ENCODE measurements at regions not wholly inside any gene's neighbourhood (a gene's known extent, or its start where the extent isn't known, plus 50 kb on each side); places are given as distances from the start of the nearest gene placed in this dataset.
"Not testable (repeated sequence)": the region's sequence is repeated elsewhere in the genome, so short reads cannot be mapped to it uniquely, and the experiment has no call there.

- DNase-seq (ENCODE audit: low read depth in 2 of 2) = no peak
These were observed 533.1 kb downstream of the AGTPBP1 start for GRCh38 chr9:85208666-85209065.

GRCh38 chr9:85204176-85204575 is 534.6 kb downstream of the NTRK2 start:
- DNase-seq (ENCODE audit: low read depth in 2 of 2) = no peak

GRCh38 chr9:85202596-85202995 is 533.1 kb downstream of the NTRK2 start:
- no peak for DNase-seq (ENCODE audit: low read depth in 2 of 2)

- no peak for DNase-seq (ENCODE audit: low read depth in 2 of 2)
These were observed 531.3 kb downstream of the NTRK2 start for GRCh38 chr9:85200726-85201404.

GRCh38 chr9:85199866-85200495 is 530.5 kb downstream of the NTRK2 start:
- DNase-seq (ENCODE audit: low read depth in 2 of 2) = no peak

GRCh38 chr9:85192750-85193149 is 523.2 kb downstream of the NTRK2 start:
- no peak for DNase-seq (ENCODE audit: low read depth in 2 of 2)

GRCh38 chr9:85186218-85186585 is 516.7 kb downstream of the NTRK2 start:
- no peak for DNase-seq (ENCODE audit: low read depth in 2 of 2)

- no peak for DNase-seq (ENCODE audit: low read depth in 2 of 2)
These were observed 516.1 kb downstream of the NTRK2 start for GRCh38 chr9:85185486-85186217.

- no peak for DNase-seq (ENCODE audit: low read depth in 2 of 2)
These were observed 512.9 kb downstream of the NTRK2 start for GRCh38 chr9:85182383-85182782.

GRCh38 chr9:85178474-85178873 is 508.9 kb downstream of the NTRK2 start:
- no peak for DNase-seq (ENCODE audit: low read depth in 2 of 2)

GRCh38 chr9:85173967-85174366 is 504.4 kb downstream of the NTRK2 start:
- DNase-seq (ENCODE audit: low read depth in 2 of 2) = no peak

- no peak for DNase-seq (ENCODE audit: low read depth in 2 of 2)
These were observed 502.8 kb downstream of the NTRK2 start for GRCh38 chr9:85172001-85172978.

- DNase-seq (ENCODE audit: low read depth in 2 of 2) = no peak
These were observed 501.6 kb downstream of the NTRK2 start for GRCh38 chr9:85171163-85171562.

GRCh38 chr9:85168412-85168811 is 498.9 kb downstream of the NTRK2 start:
- no peak for DNase-seq (ENCODE audit: low read depth in 2 of 2)

GRCh38 chr9:85167146-85167545 is 497.6 kb downstream of the NTRK2 start:
- DNase-seq (ENCODE audit: low read depth in 2 of 2) = no peak

- DNase-seq (ENCODE audit: low read depth in 2 of 2) = no peak
These were observed 494.3 kb downstream of the NTRK2 start for GRCh38 chr9:85163825-85164224.

- no peak for DNase-seq (ENCODE audit: low read depth in 2 of 2)
These were observed 493.9 kb downstream of the NTRK2 start for GRCh38 chr9:85163415-85163814.

- no peak for DNase-seq (ENCODE audit: low read depth in 2 of 2)
These were observed 493.3 kb downstream of the NTRK2 start for GRCh38 chr9:85162822-85163221.

- DNase-seq (ENCODE audit: low read depth in 2 of 2) = not testable (repeated sequence)
These were observed 491.4 kb downstream of the NTRK2 start for GRCh38 chr9:85160944-85161343.

- DNase-seq (ENCODE audit: low read depth in 2 of 2) = no peak
These were observed 489.0 kb downstream of the NTRK2 start for GRCh38 chr9:85158512-85158911.

GRCh38 chr9:85157772-85158171 is 488.2 kb downstream of the NTRK2 start:
- no peak for DNase-seq (ENCODE audit: low read depth in 2 of 2)

- no peak for DNase-seq (ENCODE audit: low read depth in 2 of 2)
These were observed 487.1 kb downstream of the NTRK2 start for GRCh38 chr9:85156652-85157051.

Data from stimulated activated CD4-positive, alpha-beta T cell treated with anti-CD3 and anti-CD28 coated beads, Interleukin-1b, Interleukin-23, amount 100 ng/mL, for 4 hours (primary cell).